ENCODE measurements at regions not wholly inside any gene's neighbourhood (a gene's known extent, or its start where the extent isn't known, plus 50 kb on each side); places are given as distances from the start of the nearest gene placed in this dataset.

- dilution Hi-C loops (cut with MboI; ENCODE audit: extremely low pct_ligation_motif_present, low sequenced_read_pairs): no loop called here
- TF ChIP-seq, protein P1, sequence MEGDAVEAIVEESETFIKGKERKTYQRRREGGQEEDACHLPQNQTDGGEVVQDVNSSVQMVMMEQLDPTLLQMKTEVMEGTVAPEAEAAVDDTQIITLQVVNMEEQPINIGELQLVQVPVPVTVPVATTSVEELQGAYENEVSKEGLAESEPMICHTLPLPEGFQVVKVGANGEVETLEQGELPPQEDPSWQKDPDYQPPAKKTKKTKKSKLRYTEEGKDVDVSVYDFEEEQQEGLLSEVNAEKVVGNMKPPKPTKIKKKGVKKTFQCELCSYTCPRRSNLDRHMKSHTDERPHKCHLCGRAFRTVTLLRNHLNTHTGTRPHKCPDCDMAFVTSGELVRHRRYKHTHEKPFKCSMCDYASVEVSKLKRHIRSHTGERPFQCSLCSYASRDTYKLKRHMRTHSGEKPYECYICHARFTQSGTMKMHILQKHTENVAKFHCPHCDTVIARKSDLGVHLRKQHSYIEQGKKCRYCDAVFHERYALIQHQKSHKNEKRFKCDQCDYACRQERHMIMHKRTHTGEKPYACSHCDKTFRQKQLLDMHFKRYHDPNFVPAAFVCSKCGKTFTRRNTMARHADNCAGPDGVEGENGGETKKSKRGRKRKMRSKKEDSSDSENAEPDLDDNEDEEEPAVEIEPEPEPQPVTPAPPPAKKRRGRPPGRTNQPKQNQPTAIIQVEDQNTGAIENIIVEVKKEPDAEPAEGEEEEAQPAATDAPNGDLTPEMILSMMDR (optimal IDR thresholded peaks at IDR 0.05 in 1 of 3, IDR thresholded peaks at IDR 0.05 in 1 of 3, conservative IDR thresholded peaks at IDR 0.05 in 1 of 3; ENCODE audit: extremely low read depth in 1 of 3, insufficient read depth in 2 of 3, low read length in 3 of 3): no peak
- TF ChIP-seq EZH2 (IDR thresholded peaks at IDR 0.05; ENCODE audit: low read length): no peak
These were observed 57.5 kb upstream of the CXCR4 start for GRCh38 chr2:136175466-136175865.

GRCh38 chr2:136173126-136173525 lies 55.2 kb upstream of the CXCR4 start:
- FAIRE-seq (no peak), DNase-seq (ENCODE audit: low read depth, low spot score) (no peak)
- H3K4me1 ChIP-seq (ENCODE audit: control insufficient read depth, extremely low read depth, insufficient read depth, low read length): no peaks in the 10 kb centered on the region
- no peaks in the 10 kb centered on the region for H4K20me1 ChIP-seq (ENCODE audit: control insufficient read depth, extremely low read depth, insufficient read depth, low read length)
- no peaks in the 10 kb centered on the region for H3K79me2 ChIP-seq (ENCODE audit: control insufficient read depth, insufficient read depth, low read length)
- H3K27ac ChIP-seq (ENCODE audit: control insufficient read depth, insufficient read depth, low read length): no peak overlapping the region
- no peak overlapping the region for H3K4me3 ChIP-seq (ENCODE audit: control insufficient read depth in 2 of 3, extremely low read depth in 1 of 3, insufficient read depth in 2 of 3, low read depth in 1 of 3, low read length in 3 of 3)
- H3K27me3 ChIP-seq (ENCODE audit: control insufficient read depth, extremely low read depth, insufficient read depth, low read length): no peaks in the 10 kb centered on the region
- H2AFZ ChIP-seq (ENCODE audit: control insufficient read depth, low read length): no peak overlapping the region
- no peak for TF ChIP-seq EZH2 (IDR thresholded peaks at IDR 0.05; ENCODE audit: low read length)
- TF ChIP-seq, protein P1 (optimal IDR thresholded peaks at IDR 0.05 in 1 of 3, IDR thresholded peaks at IDR 0.05 in 1 of 3, conservative IDR thresholded peaks at IDR 0.05 in 1 of 3; ENCODE audit: extremely low read depth in 1 of 3, insufficient read depth in 2 of 3, low read length in 3 of 3): no peak
- dilution Hi-C loops (cut with MboI; ENCODE audit: extremely low pct_ligation_motif_present, low sequenced_read_pairs): no loop called here
- no peaks in the 10 kb centered on the region for H3K36me3 ChIP-seq (ENCODE audit: control insufficient read depth in 2 of 2, extremely low read depth in 1 of 2, insufficient read depth in 2 of 2, low read length in 2 of 2)
- H3K9ac ChIP-seq (ENCODE audit: control insufficient read depth, extremely low read depth, insufficient read depth, low read length): no peak overlapping the region
- H3K9me1 ChIP-seq (ENCODE audit: control insufficient read depth, extremely low read depth, insufficient read depth, low read length): no peaks in the 10 kb centered on the region
- H3K4me2 ChIP-seq (ENCODE audit: control insufficient read depth, extremely low read depth, insufficient read depth, low read depth, low read length): no peak overlapping the region
- no peaks in the 10 kb centered on the region for H3K9me3 ChIP-seq (ENCODE audit: control insufficient read depth, low read depth, low read length)

More at GRCh38 chr2:136175466-136175865, 57.5 kb upstream of the CXCR4 start:
- Histone ChIP-seq H3K4me1 (ENCODE audit: control insufficient read depth, extremely low read depth, insufficient read depth, low read length) (no peaks in the 10 kb centered on the region), H2AFZ (ENCODE audit: control insufficient read depth, low read length) (no peak overlapping the region), H3K36me3 (ENCODE audit: control insufficient read depth in 2 of 2, extremely low read depth in 1 of 2, insufficient read depth in 2 of 2, low read length in 2 of 2) (no peaks in the 10 kb centered on the region), H3K27me3 (ENCODE audit: control insufficient read depth, extremely low read depth, insufficient read depth, low read length) (no peaks in the 10 kb centered on the region), H3K9me1 (ENCODE audit: control insufficient read depth, extremely low read depth, insufficient read depth, low read length) (no peaks in the 10 kb centered on the region), H3K9me3 (ENCODE audit: control insufficient read depth, low read depth, low read length) (no peaks in the 10 kb centered on the region), H3K4me2 (ENCODE audit: control insufficient read depth, extremely low read depth, insufficient read depth, low read depth, low read length) (no peak overlapping the region), H3K4me3 (ENCODE audit: control insufficient read depth in 2 of 3, extremely low read depth in 1 of 3, insufficient read depth in 2 of 3, low read depth in 1 of 3, low read length in 3 of 3) (no peak overlapping the region), H4K20me1 (ENCODE audit: control insufficient read depth, extremely low read depth, insufficient read depth, low read length) (no peaks in the 10 kb centered on the region), H3K9ac (ENCODE audit: control insufficient read depth, extremely low read depth, insufficient read depth, low read length) (no peak overlapping the region), H3K27ac (ENCODE audit: control insufficient read depth, insufficient read depth, low read length) (no peak overlapping the region), H3K79me2 (ENCODE audit: control insufficient read depth, insufficient read depth, low read length) (no peaks in the 10 kb centered on the region)
- no peak for FAIRE-seq
- DNase-seq (ENCODE audit: low read depth, low spot score): no peak

All from keratinocyte (primary cell).